ENCODE measurements at regions not wholly inside any gene's neighbourhood (a gene's known extent, or its start where the extent isn't known, plus 50 kb on each side); places are given as distances from the start of the nearest gene placed in this dataset.

- H3K27me3 ChIP-seq (replicated peaks; ENCODE audit: control insufficient read depth, insufficient read depth, low read length), result no peaks in the 10 kb centered on the region
- no peak for TF ChIP-seq CTCF (IDR thresholded peaks at IDR 0.05; ENCODE audit: insufficient read depth, low read length, poor library complexity, severe bottlenecking)
- H3K36me3 ChIP-seq (ENCODE audit: control insufficient read depth, insufficient read depth, low read length), result no peaks in the 10 kb centered on the region
- no peak overlapping the region for H3K4me3 ChIP-seq (replicated peaks; ENCODE audit: low read depth, low read length)
- DNase-seq (ENCODE audit: extremely low read depth, insufficient read length), result no peak
These were observed 2267.7 kb downstream of the PCDH9 start for GRCh38 chr13:64962404-64962803.

GRCh38 chr13:64959276-64959675 lies 2270.9 kb downstream of the PCDH9 start:
- no peak for TF ChIP-seq CTCF (IDR thresholded peaks at IDR 0.05; ENCODE audit: insufficient read depth, low read length, poor library complexity, severe bottlenecking)
- Histone ChIP-seq H3K36me3 (ENCODE audit: control insufficient read depth, insufficient read depth, low read length) (no peaks in the 10 kb centered on the region), H3K4me3 (replicated peaks; ENCODE audit: low read depth, low read length) (no peak overlapping the region), H3K27me3 (replicated peaks; ENCODE audit: control insufficient read depth, insufficient read depth, low read length) (no peaks in the 10 kb centered on the region)
- no peak for DNase-seq (ENCODE audit: extremely low read depth, insufficient read length)

GRCh38 chr13:64958106-64958505 lies 2272.0 kb downstream of the PCDH9 start:
- TF ChIP-seq CTCF (IDR thresholded peaks at IDR 0.05; ENCODE audit: insufficient read depth, low read length, poor library complexity, severe bottlenecking), result no peak
- no peak overlapping the region for H3K4me3 ChIP-seq (replicated peaks; ENCODE audit: low read depth, low read length)
- no peak for DNase-seq (ENCODE audit: extremely low read depth, insufficient read length)
- no peaks in the 10 kb centered on the region for H3K27me3 ChIP-seq (replicated peaks; ENCODE audit: control insufficient read depth, insufficient read depth, low read length)
- no peaks in the 10 kb centered on the region for H3K36me3 ChIP-seq (ENCODE audit: control insufficient read depth, insufficient read depth, low read length)

GRCh38 chr13:64938660-64939059 lies 2291.5 kb downstream of the PCDH9 start:
- Histone ChIP-seq H3K36me3 (ENCODE audit: control insufficient read depth, insufficient read depth, low read length) (no peaks in the 10 kb centered on the region), H3K4me3 (replicated peaks; ENCODE audit: low read depth, low read length) (no peak overlapping the region), H3K27me3 (replicated peaks; ENCODE audit: control insufficient read depth, insufficient read depth, low read length) (no peaks in the 10 kb centered on the region)
- TF ChIP-seq CTCF (IDR thresholded peaks at IDR 0.05; ENCODE audit: insufficient read depth, low read length, poor library complexity, severe bottlenecking), result no peak
- DNase-seq (ENCODE audit: extremely low read depth, insufficient read length), result no peak

GRCh38 chr13:64937302-64937701 lies 2292.8 kb downstream of the PCDH9 start:
- DNase-seq (ENCODE audit: extremely low read depth, insufficient read length), result no peak
- no peaks in the 10 kb centered on the region for H3K27me3 ChIP-seq (replicated peaks; ENCODE audit: control insufficient read depth, insufficient read depth, low read length)
- H3K4me3 ChIP-seq (replicated peaks; ENCODE audit: low read depth, low read length), result no peak overlapping the region
- H3K36me3 ChIP-seq (ENCODE audit: control insufficient read depth, insufficient read depth, low read length), result no peaks in the 10 kb centered on the region
- TF ChIP-seq CTCF (IDR thresholded peaks at IDR 0.05; ENCODE audit: insufficient read depth, low read length, poor library complexity, severe bottlenecking), result no peak

GRCh38 chr13:64936879-64937278 lies 2293.3 kb downstream of the PCDH9 start:
- TF ChIP-seq CTCF (IDR thresholded peaks at IDR 0.05; ENCODE audit: insufficient read depth, low read length, poor library complexity, severe bottlenecking), result no peak
- DNase-seq (ENCODE audit: extremely low read depth, insufficient read length), result no peak
- Histone ChIP-seq H3K4me3 (replicated peaks; ENCODE audit: low read depth, low read length) (no peak overlapping the region), H3K27me3 (replicated peaks; ENCODE audit: control insufficient read depth, insufficient read depth, low read length) (no peaks in the 10 kb centered on the region), H3K36me3 (ENCODE audit: control insufficient read depth, insufficient read depth, low read length) (no peaks in the 10 kb centered on the region)
